CD14-positive monocyte (primary cell): ENCODE measurements at regions not wholly inside any gene's neighbourhood (a gene's known extent, or its start where the extent isn't known, plus 50 kb on each side); places are given as distances from the start of the nearest gene placed in this dataset.

Source experiments
- DNase-seq, 3 donors: peaks; one replicate each; pipeline ENCODE4 v3.0.0-alpha.2; 2011 to 2022
- H2AFZ ChIP-seq: 2 replicates; pipeline ENCODE4 v1.6.0; 2012; ENCODE audit warnings: mild to moderate bottlenecking, low read depth, low read length, inconsistent platforms; ENCODE audit not compliant: insufficient read depth, poor library complexity, severe bottlenecking
- H3K27ac ChIP-seq, 2 donors: 1 replicate in 1 of 2; 2 replicates in 1 of 2; pipeline ENCODE4 v1.5.1; 2012 to 2013; ENCODE audit warnings: low read length in 2 of 2, control low read depth in 1 of 2, inconsistent platforms in 1 of 2, low read depth in 1 of 2, mild to moderate bottlenecking in 1 of 2
- H3K27me3 ChIP-seq, 2 donors: one replicate each; pipeline versions ENCODE4 v1.6.0 to v1.6.1; 2011 to 2013; ENCODE audit warnings: low read length in 2 of 2; ENCODE audit not compliant: control insufficient read depth in 2 of 2, insufficient read depth in 2 of 2
- H3K36me3 ChIP-seq, 2 donors: replicated peaks in 1 of 2; 1 replicate in 1 of 2; 2 replicates in 1 of 2; pipeline versions ENCODE4 v1.5.1 to v1.6.1; 2012 to 2013; ENCODE audit warnings: low read length in 2 of 2, control low read depth in 1 of 2, inconsistent platforms in 1 of 2, mild to moderate bottlenecking in 1 of 2; ENCODE audit not compliant: insufficient read depth in 2 of 2, control insufficient read depth in 1 of 2
- H3K4me1 ChIP-seq, 2 donors: 1 replicate in 1 of 2; 2 replicates in 1 of 2; pipeline versions ENCODE4 v1.5.1 to v1.6.1; 2012 to 2013; ENCODE audit warnings: low read length in 2 of 2, control low read depth in 1 of 2, inconsistent platforms in 1 of 2, mild to moderate bottlenecking in 1 of 2, moderate library complexity in 1 of 2; ENCODE audit not compliant: insufficient read depth in 2 of 2, control insufficient read depth in 1 of 2
- H3K4me2 ChIP-seq: replicated peaks from 2 replicates; pipeline ENCODE3; 2012; ENCODE audit warnings: low read length, moderate library complexity, mild to moderate bottlenecking; ENCODE audit not compliant: poor library complexity, severe bottlenecking; ENCODE audit errors: extremely low read depth
- H3K4me3 ChIP-seq, 3 experiments: fragments of 200-600 bp in 1 of 3; sonication (generic) in 1 of 3; replicated peaks in 1 of 3; 1 replicate in 2 of 3; 2 replicates in 1 of 3; pipeline ENCODE4 v1.5.1; 2011 to 2013; ENCODE audit warnings: low read length in 3 of 3, mild to moderate bottlenecking in 3 of 3, control low read depth in 2 of 3, low read depth in 2 of 3, inconsistent platforms in 1 of 3, moderate library complexity in 1 of 3
- H3K79me2 ChIP-seq: 2 replicates; pipeline ENCODE4 v1.6.0; 2012; ENCODE audit warnings: mild to moderate bottlenecking, control low read depth, inconsistent platforms, low read length, moderate library complexity; ENCODE audit not compliant: insufficient read depth
- H3K9ac ChIP-seq: 2 replicates; pipeline ENCODE4 v1.6.0; 2017; ENCODE audit warnings: low read length, mild to moderate bottlenecking; ENCODE audit not compliant: insufficient read depth, poor library complexity, severe bottlenecking
- H3K9me3 ChIP-seq, 2 donors: replicated peaks in 1 of 2; 1 replicate in 1 of 2; 2 replicates in 1 of 2; pipeline versions ENCODE4 v1.5.1 to v1.6.1; 2012 to 2013; ENCODE audit warnings: low read length in 2 of 2, control low read depth in 1 of 2; ENCODE audit not compliant: control insufficient read depth in 1 of 2, insufficient read depth in 1 of 2
- H4K20me1 ChIP-seq: 2 replicates; pipeline ENCODE4 v1.6.0; 2012; ENCODE audit warnings: mild to moderate bottlenecking, low read length, control low read depth, moderate library complexity; ENCODE audit not compliant: insufficient read depth
- H3K27ac Mint-ChIP-seq, 7 donors: one replicate each; pipeline ENCODE4 v1.8.0; 2020; ENCODE audit warnings: mild to moderate bottlenecking in 7 of 7, mixed read lengths in 7 of 7, moderate library complexity in 6 of 7, inconsistent platforms in 2 of 7
- H3K27me3 Mint-ChIP-seq, 3 donors: one replicate each; pipeline ENCODE4 v1.8.0; 2021 to 2022; ENCODE audit warnings: low read depth in 3 of 3, mild to moderate bottlenecking in 3 of 3, mixed read lengths in 3 of 3, moderate library complexity in 3 of 3, inconsistent platforms in 1 of 3
- H3K36me3 Mint-ChIP-seq, 2 donors: one replicate each; pipeline ENCODE4 v1.8.0; 2020; ENCODE audit warnings: mixed read lengths in 2 of 2, inconsistent platforms in 1 of 2, mild to moderate bottlenecking in 1 of 2
- H3K4me1 Mint-ChIP-seq: one replicate; pipeline ENCODE4 v1.8.0; 2020; ENCODE audit warnings: mild to moderate bottlenecking, mixed read lengths
- H3K4me3 Mint-ChIP-seq, 2 donors: one replicate each; pipeline ENCODE4 v1.8.0; 2020; ENCODE audit warnings: mild to moderate bottlenecking in 2 of 2, mixed read lengths in 2 of 2, moderate library complexity in 1 of 2
- H3K9me3 Mint-ChIP-seq, 7 donors: one replicate each; pipeline ENCODE4 v1.8.0; 2020 to 2022; ENCODE audit warnings: mixed read lengths in 7 of 7, mild to moderate bottlenecking in 6 of 7, moderate library complexity in 6 of 7, inconsistent platforms in 2 of 7
- CTCF ChIP-seq: fragments of 200-600 bp; IDR thresholded peaks from one replicate; pipeline ENCODE4 v1.8.0; 2022; ENCODE audit warnings: antibody characterized with exemption, mild to moderate bottlenecking
- WGBS: methylation state at CpG from one replicate; pipeline ENCODE4 v1.1.5; 2013; ENCODE audit warnings: missing lambda C conversion rate; ENCODE audit not compliant: insufficient coverage; 5-methylcytosine and 5-hydroxymethylcytosine counted together
- intact Hi-C, 2 donors: fragments of 100-400 bp; cut with micrococcal nuclease; formaldehyde crosslinking; loops; one replicate each; pipeline versions ENCODE4 v1.15.0 to v1.15.1; 2023

GRCh38 chr7:26563406-26563805 lies 271.7 kb downstream of the SNX10 start:
- no peak overlapping the region for H3K4me3 ChIP-seq
- no peak overlapping the region for H3K4me3 Mint-ChIP-seq

GRCh38 chr7:26567266-26567665 lies 275.6 kb downstream of the SNX10 start:
- Histone ChIP-seq H3K79me2 (no peaks in the 10 kb centered on the region), H3K9me3 (no peaks in the 10 kb centered on the region), H3K27me3 (no peaks in the 10 kb centered on the region), H3K27ac (no peak overlapping the region), H3K9ac (no peak overlapping the region), H3K36me3 (no peaks in the 10 kb centered on the region), H3K4me1 (no peaks in the 10 kb centered on the region), H3K4me2 (no peak overlapping the region), H2AFZ (no peak overlapping the region), H3K4me3 (no peak overlapping the region), H4K20me1 (no peaks in the 10 kb centered on the region)
- intact Hi-C loops = no loop called here
- WGBS = 58% methylated on average over 2 of the region's 4 CpGs
- H3K4me1 Mint-ChIP-seq = no peaks in the 10 kb centered on the region
- H3K36me3 Mint-ChIP-seq = no peaks in the 10 kb centered on the region
- no peak overlapping the region for H3K27ac Mint-ChIP-seq
- peaks cover 3 to 14% (median 6%) of the 10 kb centered on the region in 7 donors for H3K9me3 Mint-ChIP-seq
- H3K4me3 Mint-ChIP-seq = no peak overlapping the region
- DNase-seq = no peak
- TF ChIP-seq CTCF = no peak
- peaks cover 2 to 5% (median 4%) of the 10 kb centered on the region in 3 donors for H3K27me3 Mint-ChIP-seq

More at GRCh38 chr7:26563406-26563805, 271.7 kb downstream of the SNX10 start:
- H3K27ac ChIP-seq = no peak overlapping the region
- no peaks in the 10 kb centered on the region for H3K4me1 ChIP-seq
- peaks cover 2 to 5% (median 5%) of the 10 kb centered on the region in 3 donors for H3K27me3 Mint-ChIP-seq
- no peaks in the 10 kb centered on the region for H3K4me1 Mint-ChIP-seq
- H4K20me1 ChIP-seq = no peaks in the 10 kb centered on the region
- H3K9me3 ChIP-seq = no peaks in the 10 kb centered on the region
- no peak overlapping the region for H2AFZ ChIP-seq
- intact Hi-C loops = no loop called here
- no peak for TF ChIP-seq CTCF
- DNase-seq = no peak
- no peaks in the 10 kb centered on the region for H3K27me3 ChIP-seq
- no peaks in the 10 kb centered on the region for H3K36me3 Mint-ChIP-seq
- H3K27ac Mint-ChIP-seq = no peak overlapping the region
- no peaks in the 10 kb centered on the region for H3K36me3 ChIP-seq
- H3K9me3 Mint-ChIP-seq = peaks cover 0 to 4% (median 0%) of the 10 kb centered on the region in 7 donors
- H3K4me2 ChIP-seq = no peak overlapping the region
- no peak overlapping the region for H3K9ac ChIP-seq
- no peaks in the 10 kb centered on the region for H3K79me2 ChIP-seq
- WGBS = 88% methylated on average over 1 of the region's 1 CpG
